ENCODE measurements at regions not wholly inside any gene's neighbourhood (a gene's known extent, or its start where the extent isn't known, plus 50 kb on each side); places are given as distances from the start of the nearest gene placed in this dataset.

- no peak overlapping the region for H3K4ac ChIP-seq (replicated peaks; ENCODE audit: insufficient read length, low read depth, low read length)
- no peak overlapping the region for H3K14ac ChIP-seq (ENCODE audit: insufficient read length)
- H3K27me3 ChIP-seq (replicated peaks in 1 of 4; ENCODE audit: control insufficient read depth in 3 of 4, extremely low read depth in 1 of 4, insufficient read depth in 3 of 4, low read length in 3 of 4), result no peaks in the 10 kb centered on the region
- no peaks in the 10 kb centered on the region for H4K20me1 ChIP-seq (replicated peaks in 1 of 2; ENCODE audit: control insufficient read depth in 1 of 2, insufficient read depth in 2 of 2, low read length in 2 of 2)
- FAIRE-seq (no peak), DNase-seq (ENCODE audit: low read depth in 1 of 2, low spot score in 2 of 2) (no peak)
- no peak overlapping the region for H3K27ac ChIP-seq (ENCODE audit: low read depth, low read length)
- no peak overlapping the region for H2BK20ac ChIP-seq (ENCODE audit: low read length)
- H2BK5ac ChIP-seq (ENCODE audit: low read depth, low read length), result no peak overlapping the region
- no peak overlapping the region for H3K56ac ChIP-seq (replicated peaks; ENCODE audit: insufficient read length, low read depth, low read length)
- H2BK15ac ChIP-seq (ENCODE audit: low read length), result no peak overlapping the region; the same call in 1 of the 2 replicates
- ChIA-PET POLR2A (ENCODE audit: partially characterized antibody) (no interaction called here), CTCF (ENCODE audit: partially characterized antibody) (no interaction called here)
- no peak overlapping the region for H3K4me3 ChIP-seq (ENCODE audit: extremely low read depth in 1 of 4, insufficient read depth in 2 of 4, low read depth in 3 of 4, low read length in 4 of 4)
- H3K23ac ChIP-seq (ENCODE audit: insufficient read length), result no peak overlapping the region
- no peak overlapping the region for H2BK12ac ChIP-seq (ENCODE audit: low read depth, low read length)
- H2AFZ ChIP-seq (ENCODE audit: low read length), result no peak overlapping the region
- 82% methylated on average over 7 of the region's 7 CpGs; no CpG with 5 or more reads in 1 of the 2 experiments for WGBS, 2 experiments (ENCODE audit: extremely low coverage in 1 of 2, insufficient coverage in 1 of 2, insufficient read length in 1 of 2, insufficient replicate concordance in 2 of 2, low coverage in 1 of 2, low lambda C conversion rate in 2 of 2, missing lambda C conversion rate in 1 of 2)
- no peak overlapping the region for H3K9ac ChIP-seq (replicated peaks in 1 of 4; ENCODE audit: extremely low read depth in 1 of 4, low read depth in 3 of 4, low read length in 3 of 4)
- H3K18ac ChIP-seq (ENCODE audit: extremely low read depth, low read length), result no peak overlapping the region
- H3K36me3 ChIP-seq (ENCODE audit: control insufficient read depth in 2 of 4, insufficient read depth in 4 of 4, low read length in 3 of 4), result no peaks in the 10 kb centered on the region
- no peaks in the 10 kb centered on the region for H3K9me3 ChIP-seq (ENCODE audit: insufficient read depth in 2 of 2, low read depth in 1 of 2, low read length in 1 of 2)
- H2AK5ac ChIP-seq (ENCODE audit: low read depth, low read length), result no peak overlapping the region
- 0 out of 7 replicates have a peak, but pooled peaks cover 0 to 1% (median 0%) of the 10 kb centered on the region in 4 experiments for H3K4me1 ChIP-seq (replicated peaks in 1 of 4; ENCODE audit: control insufficient read depth in 3 of 4, insufficient read depth in 4 of 4, low read length in 3 of 4)
- no peak overlapping the region for H4K5ac ChIP-seq (ENCODE audit: insufficient read length, low read depth, low read length)
- no peak overlapping the region for H3K4me2 ChIP-seq (ENCODE audit: insufficient read depth in 1 of 2, low read depth in 2 of 2, low read length in 2 of 2)
- no peak overlapping the region for H4K8ac ChIP-seq (ENCODE audit: extremely low read depth, insufficient read depth, low read length)
- H3K23me2 ChIP-seq (ENCODE audit: low read depth, low read length), result no peaks in the 10 kb centered on the region
- H3K79me2 ChIP-seq (ENCODE audit: control insufficient read depth in 1 of 2, insufficient read depth in 2 of 2, low read length in 2 of 2), result no peaks in the 10 kb centered on the region
- H3K79me1 ChIP-seq (ENCODE audit: low read depth, low read length), result no peaks in the 10 kb centered on the region
- H4K91ac ChIP-seq (replicated peaks; ENCODE audit: insufficient read length, low read length), result no peak overlapping the region
- no peak overlapping the region for H2BK120ac ChIP-seq (replicated peaks; ENCODE audit: low read depth, low read length)
- TF ChIP-seq RAD21 (IDR thresholded peaks at IDR 0.05 in 1 of 2, conservative IDR thresholded peaks at IDR 0.05 in 1 of 2; ENCODE audit: low read depth in 2 of 2, low read length in 2 of 2), result no peak
- TF ChIP-seq JUND (IDR thresholded peaks at IDR 0.05; ENCODE audit: low read length), result no peak
- no peak for TF ChIP-seq RFX5 (IDR thresholded peaks at IDR 0.05; ENCODE audit: borderline replicate concordance, low read depth, low read length)
- TF ChIP-seq, protein P1, sequence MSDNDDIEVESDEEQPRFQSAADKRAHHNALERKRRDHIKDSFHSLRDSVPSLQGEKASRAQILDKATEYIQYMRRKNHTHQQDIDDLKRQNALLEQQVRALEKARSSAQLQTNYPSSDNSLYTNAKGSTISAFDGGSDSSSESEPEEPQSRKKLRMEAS (IDR thresholded peaks at IDR 0.05), result no peak
- TF ChIP-seq CBX5 (IDR thresholded peaks at IDR 0.05; ENCODE audit: low read depth, low read length), result no peak
- TF ChIP-seq GTF2F1 (IDR thresholded peaks at IDR 0.05; ENCODE audit: borderline replicate concordance, low read depth, low read length), result no peak
- TF ChIP-seq EZH2 (IDR thresholded peaks at IDR 0.05; ENCODE audit: low read depth, low read length, severe bottlenecking), result no peak
- no peak for TF ChIP-seq TAF7 (optimal IDR thresholded peaks at IDR 0.05; ENCODE audit: borderline replicate concordance, low read depth, low read length)
- TF ChIP-seq SIRT6 (IDR thresholded peaks at IDR 0.05; ENCODE audit: low read length), result no peak
- no peak for TF ChIP-seq ATF2 (IDR thresholded peaks at IDR 0.05; ENCODE audit: low read length)
- TF ChIP-seq BRCA1 (IDR thresholded peaks at IDR 0.05; ENCODE audit: low read depth, low read length), result no peak
- no peak for TF ChIP-seq CREB1 (IDR thresholded peaks at IDR 0.05)
- TF ChIP-seq CBX8 (IDR thresholded peaks at IDR 0.05; ENCODE audit: borderline replicate concordance, low read depth, low read length), result no peak
- TF ChIP-seq KDM5A (IDR thresholded peaks at IDR 0.05; ENCODE audit: low read length), result no peak
Measured at GRCh38 chr17:77566151-77566550, 392.4 kb upstream of the TNRC6C start.
